ENCODE measurements at regions not wholly inside any gene's neighbourhood (a gene's known extent, or its start where the extent isn't known, plus 50 kb on each side); places are given as distances from the start of the nearest gene placed in this dataset.

DNA sequence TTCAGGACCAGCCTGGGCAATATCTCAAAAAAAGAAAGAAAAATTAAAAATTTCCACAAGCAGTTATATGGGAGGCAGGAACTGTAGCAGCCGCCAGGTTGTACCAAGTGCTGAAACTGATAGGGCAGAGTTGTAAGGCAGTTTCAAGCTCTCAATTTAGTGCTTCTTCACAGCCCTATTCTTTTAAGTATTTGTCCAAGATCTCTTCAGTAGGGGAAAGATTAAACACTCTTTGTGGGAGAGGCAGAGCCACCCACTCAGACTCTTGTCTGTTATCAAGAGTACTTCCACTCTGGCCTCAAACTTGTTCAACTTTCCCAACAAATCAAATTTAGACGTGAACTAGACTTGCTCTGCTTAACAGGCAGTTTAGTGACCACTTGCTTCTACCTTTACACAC is 228.7 kb downstream of the REEP3 start:
- DNase-seq (ENCODE audit: low read depth, low spot score), result no peak
- H3K9ac ChIP-seq (ENCODE audit: insufficient read length, low read depth), result no peak overlapping the region
- H3K9me3 ChIP-seq (ENCODE audit: insufficient read depth, low read length), result no peaks in the 10 kb centered on the region
- no peaks in the 10 kb centered on the region for H3K27me3 ChIP-seq (ENCODE audit: insufficient read depth, insufficient read length)
- no peaks in the 10 kb centered on the region for H3K36me3 ChIP-seq (ENCODE audit: insufficient read depth, insufficient read length, low read length)
- no peaks in the 10 kb centered on the region for H3K4me1 ChIP-seq (ENCODE audit: insufficient read depth, insufficient read length)
- no peak for TF ChIP-seq ZNF274 (IDR thresholded peaks at IDR 0.05; ENCODE audit: low read depth, low read length)
- TF ChIP-seq YY1 (IDR thresholded peaks at IDR 0.05; ENCODE audit: insufficient read depth, insufficient read length), result no peak
- no peak for TF ChIP-seq SUZ12 (IDR thresholded peaks at IDR 0.05; ENCODE audit: extremely low read depth, insufficient read depth, insufficient read length)
- H3K4me3 ChIP-seq (ENCODE audit: insufficient read length, low read depth), result no peak overlapping the region

DNA sequence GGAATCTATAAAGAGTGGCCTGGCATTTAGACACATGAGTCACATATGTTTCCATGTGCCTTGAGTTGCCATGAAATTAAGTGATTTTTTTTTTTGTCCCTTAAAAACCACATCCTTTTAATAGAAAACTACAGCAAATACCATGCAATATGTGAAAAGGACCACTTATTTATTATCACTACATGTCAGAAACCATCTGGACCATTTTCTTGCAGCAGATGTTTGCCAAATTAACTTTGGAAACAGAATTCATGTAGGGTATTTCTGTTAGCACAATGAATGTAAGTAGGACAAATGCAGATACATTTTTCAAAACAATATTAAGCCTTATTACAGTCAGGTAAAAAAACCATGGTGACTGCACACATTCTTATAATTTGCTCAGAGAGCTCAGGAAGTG is 230.6 kb downstream of the REEP3 start:
- no peaks in the 10 kb centered on the region for H3K9me3 ChIP-seq (ENCODE audit: insufficient read depth, low read length)
- H3K36me3 ChIP-seq (ENCODE audit: insufficient read depth, insufficient read length, low read length), result no peaks in the 10 kb centered on the region
- no peak overlapping the region for H3K4me3 ChIP-seq (ENCODE audit: insufficient read length, low read depth)
- no peak for DNase-seq (ENCODE audit: low read depth, low spot score)
- TF ChIP-seq ZNF274 (IDR thresholded peaks at IDR 0.05; ENCODE audit: low read depth, low read length) (no peak), SUZ12 (IDR thresholded peaks at IDR 0.05; ENCODE audit: extremely low read depth, insufficient read depth, insufficient read length) (no peak), YY1 (IDR thresholded peaks at IDR 0.05; ENCODE audit: insufficient read depth, insufficient read length) (no peak)
- H3K27me3 ChIP-seq (ENCODE audit: insufficient read depth, insufficient read length), result no peaks in the 10 kb centered on the region
- H3K9ac ChIP-seq (ENCODE audit: insufficient read length, low read depth), result no peak overlapping the region
- H3K4me1 ChIP-seq (ENCODE audit: insufficient read depth, insufficient read length), result no peaks in the 10 kb centered on the region

DNA sequence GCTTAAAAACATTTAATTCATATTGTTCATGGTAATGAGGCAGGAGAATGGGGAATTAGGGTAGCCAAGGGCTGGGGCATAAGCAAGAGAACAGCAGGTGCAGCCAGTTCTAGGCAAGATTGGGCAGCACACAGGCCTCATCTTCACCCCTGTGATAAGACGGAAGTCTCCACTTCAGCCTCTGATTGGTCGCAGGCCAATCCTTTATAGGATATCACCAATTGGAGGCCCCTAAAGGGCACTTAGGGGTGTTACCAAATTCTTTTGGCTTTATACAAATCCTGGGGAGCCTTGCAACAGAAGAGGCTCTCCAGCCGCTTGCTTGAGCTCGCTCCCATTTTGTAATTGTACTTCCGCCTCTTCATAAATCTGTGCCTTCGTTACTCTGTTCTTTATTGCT is 231.1 kb downstream of the REEP3 start:
- TF ChIP-seq SUZ12 (IDR thresholded peaks at IDR 0.05; ENCODE audit: extremely low read depth, insufficient read depth, insufficient read length) (no peak), YY1 (IDR thresholded peaks at IDR 0.05; ENCODE audit: insufficient read depth, insufficient read length) (no peak), ZNF274 (IDR thresholded peaks at IDR 0.05; ENCODE audit: low read depth, low read length) (no peak)
- no peaks in the 10 kb centered on the region for H3K4me1 ChIP-seq (ENCODE audit: insufficient read depth, insufficient read length)
- no peak overlapping the region for H3K4me3 ChIP-seq (ENCODE audit: insufficient read length, low read depth)
- H3K9ac ChIP-seq (ENCODE audit: insufficient read length, low read depth), result no peak overlapping the region
- no peaks in the 10 kb centered on the region for H3K9me3 ChIP-seq (ENCODE audit: insufficient read depth, low read length)
- H3K27me3 ChIP-seq (ENCODE audit: insufficient read depth, insufficient read length), result no peaks in the 10 kb centered on the region
- H3K36me3 ChIP-seq (ENCODE audit: insufficient read depth, insufficient read length, low read length), result no peaks in the 10 kb centered on the region
- no peak for DNase-seq (ENCODE audit: low read depth, low spot score)

DNA sequence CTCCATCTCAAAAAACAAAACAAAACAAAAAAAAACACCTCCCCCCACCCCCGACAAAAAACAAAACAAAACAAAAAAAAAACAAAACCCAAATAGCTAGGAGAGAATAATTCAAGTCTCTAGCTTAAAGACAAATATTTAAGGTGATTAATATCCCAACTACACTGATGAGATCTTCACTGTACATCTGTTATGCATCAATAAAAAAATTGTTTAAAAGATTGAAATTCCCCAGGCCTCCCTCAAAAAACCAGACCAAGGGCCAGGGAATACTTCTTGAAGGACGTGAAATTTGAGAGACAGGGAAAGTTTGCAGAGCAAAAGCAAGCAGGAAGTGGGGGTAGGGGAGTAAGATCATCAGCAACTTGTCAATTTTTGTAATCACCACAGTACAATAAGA is 232.6 kb downstream of the REEP3 start:
- Histone ChIP-seq H3K4me1 (ENCODE audit: insufficient read depth, insufficient read length) (no peaks in the 10 kb centered on the region), H3K27me3 (ENCODE audit: insufficient read depth, insufficient read length) (no peaks in the 10 kb centered on the region), H3K36me3 (ENCODE audit: insufficient read depth, insufficient read length, low read length) (no peaks in the 10 kb centered on the region), H3K9ac (ENCODE audit: insufficient read length, low read depth) (no peak overlapping the region), H3K4me3 (ENCODE audit: insufficient read length, low read depth) (no peak overlapping the region), H3K9me3 (ENCODE audit: insufficient read depth, low read length) (no peaks in the 10 kb centered on the region)
- no peak for DNase-seq (ENCODE audit: low read depth, low spot score)
- TF ChIP-seq ZNF274 (IDR thresholded peaks at IDR 0.05; ENCODE audit: low read depth, low read length), result no peak
- no peak for TF ChIP-seq SUZ12 (IDR thresholded peaks at IDR 0.05; ENCODE audit: extremely low read depth, insufficient read depth, insufficient read length)
- no peak for TF ChIP-seq YY1 (IDR thresholded peaks at IDR 0.05; ENCODE audit: insufficient read depth, insufficient read length)

DNA sequence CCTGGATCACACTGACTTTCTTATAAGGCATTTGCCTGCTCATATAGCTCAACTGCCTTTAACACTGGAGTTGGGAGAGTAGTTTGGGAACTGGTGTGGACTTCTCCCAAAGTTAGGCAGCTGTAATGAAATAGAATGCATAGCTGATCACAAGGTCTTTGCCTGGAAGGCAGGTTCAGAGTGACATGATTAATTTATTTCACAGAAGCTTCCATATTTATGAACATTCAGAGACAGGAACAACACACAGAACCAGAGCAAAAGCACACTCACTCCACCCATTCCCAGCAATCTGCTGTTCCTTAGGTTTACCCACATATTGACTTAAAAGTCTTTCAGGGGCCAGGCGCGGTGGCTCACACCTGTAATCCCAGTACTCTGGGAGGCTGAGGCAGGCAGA is 234.2 kb downstream of the REEP3 start:
- no peaks in the 10 kb centered on the region for H3K4me1 ChIP-seq (ENCODE audit: insufficient read depth, insufficient read length)
- no peaks in the 10 kb centered on the region for H3K36me3 ChIP-seq (ENCODE audit: insufficient read depth, insufficient read length, low read length)
- TF ChIP-seq SUZ12 (IDR thresholded peaks at IDR 0.05; ENCODE audit: extremely low read depth, insufficient read depth, insufficient read length) (no peak), ZNF274 (IDR thresholded peaks at IDR 0.05; ENCODE audit: low read depth, low read length) (no peak), YY1 (IDR thresholded peaks at IDR 0.05; ENCODE audit: insufficient read depth, insufficient read length) (no peak)
- H3K4me3 ChIP-seq (ENCODE audit: insufficient read length, low read depth), result no peak overlapping the region
- no peak for DNase-seq (ENCODE audit: low read depth, low spot score)
- no peaks in the 10 kb centered on the region for H3K9me3 ChIP-seq (ENCODE audit: insufficient read depth, low read length)
- no peak overlapping the region for H3K9ac ChIP-seq (ENCODE audit: insufficient read length, low read depth)
- no peaks in the 10 kb centered on the region for H3K27me3 ChIP-seq (ENCODE audit: insufficient read depth, insufficient read length)

DNA sequence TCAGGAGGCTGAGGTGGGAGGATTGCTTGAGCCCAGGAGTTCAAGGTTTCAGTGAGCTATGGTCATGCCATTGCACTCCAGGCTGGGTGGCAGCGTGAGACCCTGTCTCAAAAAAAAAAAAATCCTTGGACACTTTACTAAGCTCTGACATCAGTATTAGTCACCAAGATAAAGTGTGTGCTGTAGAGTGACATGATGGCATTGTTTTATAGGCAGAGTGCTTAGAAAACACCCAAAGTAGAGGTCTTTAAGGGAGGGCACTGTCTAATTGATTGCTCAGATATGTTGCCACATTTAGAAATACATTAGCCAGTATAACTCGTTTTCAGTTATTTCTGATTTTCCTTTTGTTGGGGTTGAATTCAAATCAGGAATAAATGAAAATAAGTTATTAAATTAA is 235.9 kb downstream of the REEP3 start:
- Histone ChIP-seq H3K27me3 (ENCODE audit: insufficient read depth, insufficient read length) (no peaks in the 10 kb centered on the region), H3K4me3 (ENCODE audit: insufficient read length, low read depth) (no peak overlapping the region), H3K4me1 (ENCODE audit: insufficient read depth, insufficient read length) (no peaks in the 10 kb centered on the region), H3K36me3 (ENCODE audit: insufficient read depth, insufficient read length, low read length) (no peaks in the 10 kb centered on the region), H3K9me3 (ENCODE audit: insufficient read depth, low read length) (no peaks in the 10 kb centered on the region), H3K9ac (ENCODE audit: insufficient read length, low read depth) (no peak overlapping the region)
- no peak for TF ChIP-seq SUZ12 (IDR thresholded peaks at IDR 0.05; ENCODE audit: extremely low read depth, insufficient read depth, insufficient read length)
- no peak for DNase-seq (ENCODE audit: low read depth, low spot score)

DNA sequence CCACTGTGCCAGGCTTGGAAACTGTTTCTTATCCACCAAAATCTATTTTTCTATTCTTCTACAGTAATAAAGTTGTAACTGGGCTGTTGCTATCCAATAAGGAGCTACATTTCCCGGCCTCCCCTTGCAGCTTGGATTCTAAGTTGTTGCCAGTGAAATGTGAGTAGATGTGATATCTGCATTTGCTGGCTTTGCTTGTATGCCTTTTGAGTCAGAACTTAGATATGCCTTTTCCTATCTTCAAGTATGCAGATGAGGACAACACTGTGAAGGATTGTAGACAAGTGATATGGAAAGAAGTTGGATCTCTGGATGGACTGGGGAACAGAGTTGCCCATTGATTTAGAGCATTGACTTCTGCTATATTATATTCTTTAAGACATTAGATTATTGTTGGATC is 236.9 kb downstream of the REEP3 start:
- no peaks in the 10 kb centered on the region for H3K9me3 ChIP-seq (ENCODE audit: insufficient read depth, low read length)
- H3K4me1 ChIP-seq (ENCODE audit: insufficient read depth, insufficient read length), result no peaks in the 10 kb centered on the region
- TF ChIP-seq SUZ12 (IDR thresholded peaks at IDR 0.05; ENCODE audit: extremely low read depth, insufficient read depth, insufficient read length) (no peak), ZNF274 (IDR thresholded peaks at IDR 0.05; ENCODE audit: low read depth, low read length) (no peak), YY1 (IDR thresholded peaks at IDR 0.05; ENCODE audit: insufficient read depth, insufficient read length) (no peak)
- no peak for DNase-seq (ENCODE audit: low read depth, low spot score)
- H3K4me3 ChIP-seq (ENCODE audit: insufficient read length, low read depth), result no peak overlapping the region
- H3K27me3 ChIP-seq (ENCODE audit: insufficient read depth, insufficient read length), result no peaks in the 10 kb centered on the region
- no peaks in the 10 kb centered on the region for H3K36me3 ChIP-seq (ENCODE audit: insufficient read depth, insufficient read length, low read length)
- H3K9ac ChIP-seq (ENCODE audit: insufficient read length, low read depth), result no peak overlapping the region

DNA sequence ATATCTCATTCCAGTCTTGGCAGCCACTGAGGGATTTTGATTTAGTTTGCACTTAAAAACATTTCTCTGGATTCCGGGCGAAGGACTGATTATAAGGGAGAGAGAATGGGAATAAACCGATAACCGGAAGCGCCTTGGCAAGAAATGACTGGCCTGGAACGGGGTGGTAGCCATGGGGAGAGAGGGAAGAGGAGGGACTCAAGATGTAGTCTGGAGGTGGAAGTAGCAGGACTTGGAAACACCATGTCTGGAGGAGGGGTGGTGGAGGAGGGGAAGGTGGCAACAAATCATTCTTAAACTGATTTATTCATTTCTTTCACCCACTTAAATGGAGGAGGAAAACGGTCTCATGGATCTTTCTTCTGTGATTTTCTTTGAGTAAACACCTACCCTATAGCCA is 238.1 kb downstream of the REEP3 start:
- Histone ChIP-seq H3K4me1 (ENCODE audit: insufficient read depth, insufficient read length) (no peaks in the 10 kb centered on the region), H3K4me3 (ENCODE audit: insufficient read length, low read depth) (no peak overlapping the region), H3K9ac (ENCODE audit: insufficient read length, low read depth) (no peak overlapping the region), H3K36me3 (ENCODE audit: insufficient read depth, insufficient read length, low read length) (no peaks in the 10 kb centered on the region), H3K9me3 (ENCODE audit: insufficient read depth, low read length) (no peaks in the 10 kb centered on the region), H3K27me3 (ENCODE audit: insufficient read depth, insufficient read length) (no peaks in the 10 kb centered on the region)
- TF ChIP-seq YY1 (IDR thresholded peaks at IDR 0.05; ENCODE audit: insufficient read depth, insufficient read length), result no peak
- TF ChIP-seq ZNF274 (IDR thresholded peaks at IDR 0.05; ENCODE audit: low read depth, low read length), result no peak
- TF ChIP-seq SUZ12 (IDR thresholded peaks at IDR 0.05; ENCODE audit: extremely low read depth, insufficient read depth, insufficient read length), result no peak
- DNase-seq (ENCODE audit: low read depth, low spot score), result no peak

Data from NT2/D1 (cell line).